Natural killer cell (primary cell): ENCODE measurements at regions not wholly inside any gene's neighbourhood (a gene's known extent, or its start where the extent isn't known, plus 50 kb on each side); places are given as distances from the start of the nearest gene placed in this dataset.
"Not testable (repeated sequence)": the region's sequence is repeated elsewhere in the genome, so short reads cannot be mapped to it uniquely, and the experiment has no call there.

Experiments
- ATAC-seq, 3 donors: fragments of 150-1000 bp in 2 of 3; fragments of 200-7000 bp in 1 of 3; cut with Tn5 transposase; 1 replicate in 1 of 3; 2 replicates in 2 of 3; pipeline ENCODE4 v1.10.0; 2021; ENCODE audit warnings: mild to moderate bottlenecking in 2 of 3, moderate library complexity in 2 of 3
- DNase-seq, 2 donors: peaks; one replicate each; pipeline versions ENCODE4 v3.0.0 to v3.0.0-alpha.2; 2013 to 2021; ENCODE audit warnings: mixed read lengths in 1 of 2
- H3K27ac ChIP-seq: one replicate; pipeline ENCODE4 v1.5.1; 2013; ENCODE audit warnings: mild to moderate bottlenecking, low read length
- H3K27me3 ChIP-seq: one replicate; pipeline ENCODE4 v1.6.1; 2013; ENCODE audit warnings: low read length; ENCODE audit not compliant: control insufficient read depth, insufficient read depth
- H3K36me3 ChIP-seq: one replicate; pipeline ENCODE4 v1.6.1; 2013; ENCODE audit warnings: low read length; ENCODE audit not compliant: control insufficient read depth, insufficient read depth
- H3K4me1 ChIP-seq: one replicate; pipeline ENCODE4 v1.6.1; 2013; ENCODE audit warnings: low read length; ENCODE audit not compliant: control insufficient read depth, insufficient read depth
- H3K4me3 ChIP-seq: one replicate; pipeline ENCODE4 v1.5.1; 2013; ENCODE audit warnings: low read length
- H3K9me3 ChIP-seq: one replicate; pipeline ENCODE4 v1.6.1; 2013; ENCODE audit warnings: low read length; ENCODE audit not compliant: control insufficient read depth, insufficient read depth
- H3K27ac Mint-ChIP-seq, 2 donors: one replicate each; pipeline ENCODE4 v1.8.0; 2022; ENCODE audit warnings: mild to moderate bottlenecking in 2 of 2, mixed read lengths in 2 of 2, moderate library complexity in 1 of 2
- H3K27me3 Mint-ChIP-seq, 2 donors: one replicate each; pipeline ENCODE4 v1.8.0; 2022; ENCODE audit warnings: low read depth in 2 of 2, mixed read lengths in 2 of 2
- H3K36me3 Mint-ChIP-seq: one replicate; pipeline ENCODE4 v1.8.0; 2022; ENCODE audit warnings: mixed read lengths
- H3K4me1 Mint-ChIP-seq, 2 donors: one replicate each; pipeline ENCODE4 v1.8.0; 2022; ENCODE audit warnings: mixed read lengths in 2 of 2
- H3K4me3 Mint-ChIP-seq: one replicate; pipeline ENCODE4 v1.8.0; 2022; ENCODE audit warnings: mild to moderate bottlenecking, moderate library complexity, mixed read lengths
- H3K9me3 Mint-ChIP-seq, 2 donors: one replicate each; pipeline ENCODE4 v1.8.0; 2022; ENCODE audit warnings: mixed read lengths in 2 of 2
- CTCF ChIP-seq: fragments of 200-600 bp; IDR thresholded peaks from one replicate; pipeline ENCODE4 v1.8.0; 2022; ENCODE audit warnings: antibody characterized with exemption
- WGBS: methylation state at CpG from one replicate; pipeline ENCODE4 v1.1.7; 2013; ENCODE audit warnings: missing lambda C conversion rate; ENCODE audit not compliant: insufficient coverage; 5-methylcytosine and 5-hydroxymethylcytosine counted together
- intact Hi-C: fragments of 100-400 bp; cut with micrococcal nuclease; formaldehyde crosslinking; loops from one replicate; pipeline ENCODE4 v1.14.2; 2022

GRCh38 chr19:31046024-31046423 lies 303.2 kb downstream of the TSHZ3 start:
- DNase-seq (no peak), ATAC-seq (no peak)
- intact Hi-C loops, result no loop called here
- Histone ChIP-seq H3K27me3 (no peaks in the 10 kb centered on the region), H3K36me3 (no peaks in the 10 kb centered on the region), H3K4me3 (no peak overlapping the region), H3K4me1 (no peaks in the 10 kb centered on the region), H3K27ac (no peak overlapping the region), H3K9me3 (no peaks in the 10 kb centered on the region)
- Mint-ChIP-seq H3K9me3 (no peaks in the 10 kb centered on the region), H3K4me3 (no peak overlapping the region), H3K4me1 (no peaks in the 10 kb centered on the region), H3K27me3 (peaks cover 3 to 21% of the 10 kb centered on the region in 2 donors), H3K27ac (no peak overlapping the region), H3K36me3 (no peaks in the 10 kb centered on the region)
- TF ChIP-seq CTCF, result no peak
- WGBS, result no CpG with 5 or more reads among the region's 2 CpGs

- DNase-seq (no peak), ATAC-seq (no peak)
- peaks cover 0 to 23% of the 10 kb centered on the region in 2 donors for H3K27me3 Mint-ChIP-seq
- TF ChIP-seq CTCF, result no peak
- no peak overlapping the region for H3K27ac Mint-ChIP-seq
- Histone ChIP-seq H3K9me3 (no peaks in the 10 kb centered on the region), H3K36me3 (no peaks in the 10 kb centered on the region), H3K4me1 (no peaks in the 10 kb centered on the region), H3K4me3 (no peak overlapping the region), H3K27ac (no peak overlapping the region), H3K27me3 (no peaks in the 10 kb centered on the region)
- intact Hi-C loops, result no loop called here
- H3K9me3 Mint-ChIP-seq, result no peaks in the 10 kb centered on the region
- H3K4me1 Mint-ChIP-seq, result no peaks in the 10 kb centered on the region
- H3K4me3 Mint-ChIP-seq, result no peak overlapping the region
- WGBS, result no CpG with 5 or more reads among the region's 2 CpGs
- H3K36me3 Mint-ChIP-seq, result no peaks in the 10 kb centered on the region
Observed at GRCh38 chr19:31041461-31041860, 307.8 kb downstream of the TSHZ3 start.

GRCh38 chr19:31039151-31039550 lies 310.1 kb downstream of the TSHZ3 start:
- H3K36me3 ChIP-seq, result no peaks in the 10 kb centered on the region
- Mint-ChIP-seq H3K4me1 (no peaks in the 10 kb centered on the region), H3K27ac (no peak overlapping the region), H3K9me3 (no peaks in the 10 kb centered on the region), H3K4me3 (no peak overlapping the region), H3K27me3 (peaks cover 5 to 23% of the 10 kb centered on the region in 2 donors), H3K36me3 (no peaks in the 10 kb centered on the region)
- intact Hi-C loops, result no loop called here
- no peaks in the 10 kb centered on the region for H3K4me1 ChIP-seq
- 76% methylated on average over 3 of the region's 4 CpGs for WGBS
- no peak overlapping the region for H3K27ac ChIP-seq
- H3K4me3 ChIP-seq, result no peak overlapping the region
- H3K9me3 ChIP-seq, result no peaks in the 10 kb centered on the region
- DNase-seq, result no peak
- no peak for TF ChIP-seq CTCF
- no peak for ATAC-seq
- H3K27me3 ChIP-seq, result peaks cover 3% of the 10 kb centered on the region

- no peaks in the 10 kb centered on the region for H3K36me3 ChIP-seq
- Mint-ChIP-seq H3K27me3 (peaks cover 7 to 19% of the 10 kb centered on the region in 2 donors), H3K4me3 (no peak overlapping the region), H3K9me3 (no peaks in the 10 kb centered on the region), H3K4me1 (no peaks in the 10 kb centered on the region), H3K36me3 (no peaks in the 10 kb centered on the region), H3K27ac (no peak overlapping the region)
- H3K27ac ChIP-seq, result no peak overlapping the region
- no peaks in the 10 kb centered on the region for H3K9me3 ChIP-seq
- ATAC-seq, result no peak
- peaks cover 3% of the 10 kb centered on the region for H3K27me3 ChIP-seq
- intact Hi-C loops, result no loop called here
- no peaks in the 10 kb centered on the region for H3K4me1 ChIP-seq
- no peak for TF ChIP-seq CTCF
- 90% methylated on average over 3 of the region's 3 CpGs for WGBS
- no peak for DNase-seq
- H3K4me3 ChIP-seq, result no peak overlapping the region
Observed at GRCh38 chr19:31037286-31037980, 311.8 kb downstream of the TSHZ3 start.

GRCh38 chr19:31031455-31031854 lies 317.8 kb downstream of the TSHZ3 start:
- H3K9me3 Mint-ChIP-seq, H3K4me1 Mint-ChIP-seq, H3K9me3 ChIP-seq, H3K27ac Mint-ChIP-seq, ATAC-seq, H3K4me1 ChIP-seq, H3K36me3 ChIP-seq, H3K36me3 Mint-ChIP-seq, H3K4me3 ChIP-seq, intact Hi-C loops, DNase-seq, H3K27ac ChIP-seq, H3K4me3 Mint-ChIP-seq, H3K27me3 ChIP-seq: not testable (repeated sequence)
- H3K27me3 Mint-ChIP-seq, result peaks cover 20 to 23% of the 10 kb centered on the region in 2 donors
- 85% methylated on average over 2 of the region's 4 CpGs for WGBS
